Stimulated activated CD8-positive, alpha-beta memory T cell treated with anti-CD3 and anti-CD28 coated beads, Interleukin-12 subunit alpha, Interleukin-12 subunit beta, amount 100 ng/mL, for 24 hours (primary cell): ENCODE measurements at regions not wholly inside any gene's neighbourhood (a gene's known extent, or its start where the extent isn't known, plus 50 kb on each side); places are given as distances from the start of the nearest gene placed in this dataset.

ENCODE experiments used
- DNase-seq: peaks from one replicate; pipeline ENCODE4 v3.0.0-alpha.2; 2020; ENCODE audit errors: extremely low read depth

DNA sequence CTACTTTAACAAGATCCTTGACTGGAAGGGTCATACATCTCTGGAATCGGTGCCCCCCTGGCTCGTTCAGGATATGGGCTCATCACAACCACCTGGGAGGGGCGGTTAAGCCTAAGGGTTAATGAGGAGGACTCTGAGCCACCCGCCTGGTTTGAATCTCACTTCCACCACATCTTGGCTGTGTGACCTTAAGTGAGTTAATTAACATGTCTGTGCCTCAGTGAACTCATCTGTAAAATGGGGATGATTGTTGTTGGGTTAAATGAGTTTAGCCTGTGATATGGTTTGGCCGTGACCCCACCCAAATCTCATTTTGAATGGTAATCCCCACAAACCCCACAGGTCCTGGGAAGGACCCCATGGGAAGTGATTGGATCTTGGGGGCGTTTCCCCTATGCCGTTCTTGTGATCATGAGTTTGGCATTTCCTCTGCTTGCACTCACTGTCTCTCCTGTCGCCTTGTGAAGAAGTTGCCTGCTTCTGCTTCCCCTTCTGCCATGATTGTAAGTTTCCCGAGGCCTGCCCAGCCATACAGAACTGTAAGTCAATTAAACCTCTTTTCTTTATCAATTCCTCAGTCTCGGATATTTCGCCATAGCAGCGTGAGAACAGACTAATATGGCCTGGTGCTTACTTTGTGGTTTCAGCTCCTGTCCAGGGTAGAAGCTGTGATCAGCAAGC, 214.0 kb upstream of the CIBAR2 start:
- no peak for DNase-seq

DNA sequence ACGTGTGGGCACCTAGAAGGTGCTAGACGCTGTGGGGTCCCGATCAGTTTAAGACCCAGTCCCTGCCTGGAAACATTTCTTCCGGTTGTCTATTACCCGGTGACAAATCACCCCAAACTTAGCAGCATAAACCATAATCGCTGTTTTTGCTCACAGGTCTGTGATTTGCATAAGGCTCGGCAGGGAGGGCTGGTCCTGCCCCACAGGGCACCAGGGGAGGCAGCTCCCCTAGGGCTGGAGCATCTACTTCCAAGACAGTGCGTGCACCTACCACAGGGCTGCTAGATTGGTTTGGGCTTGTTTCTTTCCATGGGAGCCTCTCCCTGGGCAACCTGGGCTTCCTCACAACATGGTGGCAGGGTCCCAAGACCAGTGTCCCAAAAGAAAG, 214.5 kb upstream of the CIBAR2 start:
- no peak for DNase-seq

DNA sequence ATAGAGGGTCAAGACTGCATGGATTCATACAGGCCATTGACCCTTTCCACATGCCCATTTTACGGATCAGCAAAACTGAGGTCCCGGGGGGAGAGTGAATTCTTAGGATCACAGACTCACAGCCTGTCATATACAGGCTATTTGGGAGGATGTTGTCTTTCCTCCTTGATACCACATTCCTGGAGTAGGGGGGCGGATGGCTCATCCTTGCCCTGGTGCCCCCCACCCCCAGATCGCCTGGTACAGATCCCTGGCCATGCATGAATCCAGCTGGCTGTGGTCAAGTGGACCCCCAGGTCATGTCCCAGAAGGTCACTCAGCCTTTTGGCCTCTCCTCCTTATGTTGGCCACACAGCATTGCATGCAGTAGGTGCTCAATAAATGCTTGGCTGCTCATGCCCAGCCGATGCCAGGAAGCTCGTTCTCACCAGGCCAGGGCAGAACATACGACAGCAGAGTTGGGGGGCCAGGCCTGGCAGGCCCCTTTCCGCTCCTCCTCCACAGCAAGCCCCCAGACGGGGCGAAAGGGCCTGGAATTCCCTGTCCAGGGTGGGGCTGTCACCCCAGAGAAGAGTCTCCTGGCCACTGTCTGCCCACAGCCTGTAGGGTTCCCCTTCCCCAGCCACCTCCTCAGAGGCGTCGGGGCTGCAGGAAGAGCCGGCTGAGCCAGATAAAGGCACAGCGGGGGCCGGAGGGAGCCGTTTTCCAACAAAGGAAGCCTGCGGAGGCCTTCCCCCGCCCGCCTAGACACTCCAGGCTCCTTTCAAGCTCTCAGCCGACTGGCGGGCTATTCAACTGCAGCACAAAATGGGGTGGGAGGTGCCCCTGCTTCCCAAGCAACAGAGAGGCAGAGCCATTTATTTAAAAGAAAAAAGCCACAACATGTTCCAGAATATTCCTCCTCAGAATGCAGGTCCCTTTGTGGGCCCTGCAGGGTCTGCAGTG, 215.7 kb upstream of the CIBAR2 start:
- no peak for DNase-seq

DNA sequence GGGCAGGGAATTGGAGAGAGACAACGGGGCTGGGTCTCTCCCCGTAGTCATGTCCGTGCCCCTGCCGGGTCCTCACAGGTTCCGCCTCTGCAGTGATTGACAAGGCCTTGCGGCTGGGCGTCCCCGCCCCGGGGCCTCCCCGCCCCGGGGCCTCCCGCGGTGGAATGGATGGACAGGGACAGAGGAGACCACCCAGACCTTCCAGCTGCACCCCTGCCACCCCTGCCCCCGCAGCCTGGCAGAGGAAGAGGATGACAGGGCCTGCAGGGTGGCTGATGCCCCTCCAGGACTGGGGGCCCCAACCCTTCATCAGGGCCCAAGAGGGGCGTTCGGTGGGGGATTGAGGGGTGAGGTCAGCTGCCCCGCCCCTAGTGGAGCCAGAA, 216.4 kb upstream of the CIBAR2 start:
- DNase-seq: no peak

DNA sequence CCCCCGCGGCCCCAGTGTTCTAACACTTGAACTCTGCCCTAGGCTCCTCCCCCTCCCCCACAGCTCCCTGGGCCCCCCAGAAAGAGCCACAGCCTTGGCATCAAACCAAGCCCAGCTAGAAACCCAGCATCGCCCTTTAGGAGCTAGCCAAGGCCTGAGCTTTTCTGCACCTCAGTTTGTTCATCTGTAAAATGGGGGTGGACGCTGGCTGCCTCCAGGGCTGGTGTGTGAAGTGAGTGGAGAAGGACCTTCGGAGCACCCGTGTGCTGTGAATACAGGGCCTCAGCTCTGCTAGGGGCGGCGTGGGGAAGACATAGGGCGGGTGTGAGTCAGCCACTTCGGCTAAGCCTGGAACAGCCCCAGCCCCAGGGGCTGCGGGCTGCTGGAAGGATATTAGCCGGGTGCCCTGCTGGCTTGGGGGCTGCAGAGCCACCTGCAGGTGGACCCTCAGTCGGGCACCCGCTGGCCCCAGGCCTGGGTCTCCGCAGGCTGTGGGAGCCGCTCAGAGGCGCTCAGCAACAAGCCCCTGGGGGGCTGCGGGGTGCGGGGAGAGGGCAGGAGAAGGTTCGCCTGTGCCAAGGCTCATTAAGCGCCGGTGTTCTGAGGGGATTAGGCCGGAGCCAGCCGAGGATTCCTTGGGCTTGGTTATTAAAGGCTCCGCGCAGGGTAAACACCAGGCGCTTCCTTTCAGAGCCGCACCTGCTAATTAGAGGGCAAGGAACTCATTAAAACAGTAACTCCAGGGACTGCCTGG, 217.0 kb upstream of the CIBAR2 start:
- no peak for DNase-seq

DNA sequence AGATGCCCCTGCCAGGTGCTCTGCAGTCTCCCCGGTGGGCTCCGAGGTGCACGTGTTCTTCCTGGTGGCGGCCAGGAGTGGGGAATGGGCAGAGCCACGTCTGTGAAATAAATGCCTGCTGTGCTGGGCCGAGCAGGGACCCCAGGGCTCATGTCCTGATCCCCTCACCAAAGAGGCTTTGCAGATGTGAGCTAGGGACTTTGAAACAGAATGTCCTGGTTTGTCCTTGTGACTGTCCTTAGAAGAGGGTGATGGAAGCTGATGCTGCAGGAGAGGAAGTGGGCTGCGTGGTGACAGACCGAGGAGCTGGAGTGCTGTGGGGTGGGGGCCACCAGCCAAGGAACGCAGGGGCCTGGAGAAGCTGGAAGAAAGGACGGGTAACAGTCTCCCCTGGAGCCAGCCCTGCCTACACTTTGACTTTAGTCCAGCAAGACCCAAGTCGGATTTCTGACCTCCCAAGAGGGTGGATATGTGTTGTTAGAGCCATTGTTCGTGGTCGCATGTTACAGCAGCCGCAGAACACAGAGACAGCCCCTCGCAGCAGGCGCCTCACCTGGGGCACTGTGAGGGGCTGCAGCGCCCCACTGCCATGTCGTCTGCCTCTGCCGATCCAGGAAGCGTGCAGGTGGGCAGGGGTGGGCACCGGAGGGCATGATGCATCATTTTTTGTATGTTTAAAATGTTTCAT, 217.9 kb upstream of the CIBAR2 start:
- no peak for DNase-seq

DNA sequence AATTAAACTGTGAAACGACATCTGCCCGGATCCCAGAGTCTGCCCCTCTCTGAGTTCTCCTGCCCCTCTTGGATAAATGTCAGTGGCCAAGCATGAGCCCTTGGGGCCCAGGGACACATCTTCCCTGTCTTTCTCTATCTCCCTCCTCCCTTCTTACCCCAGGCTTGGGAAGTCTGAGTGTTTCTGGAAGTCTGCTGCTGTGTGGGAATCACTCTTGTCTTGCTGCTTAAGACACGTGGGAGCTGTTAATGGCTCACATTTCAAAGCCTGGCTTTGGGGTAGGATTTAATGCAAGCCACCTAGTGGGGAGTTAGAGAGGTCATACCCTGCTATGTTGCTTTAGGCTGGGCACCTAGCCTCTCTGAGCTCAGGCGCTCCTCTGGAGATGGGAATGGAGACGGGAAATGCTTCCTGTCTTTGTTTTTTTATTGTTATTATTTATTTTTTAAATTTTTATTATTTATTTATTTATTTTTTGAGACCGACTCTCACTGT, 218.5 kb upstream of the CIBAR2 start:
- no peak for DNase-seq

DNA sequence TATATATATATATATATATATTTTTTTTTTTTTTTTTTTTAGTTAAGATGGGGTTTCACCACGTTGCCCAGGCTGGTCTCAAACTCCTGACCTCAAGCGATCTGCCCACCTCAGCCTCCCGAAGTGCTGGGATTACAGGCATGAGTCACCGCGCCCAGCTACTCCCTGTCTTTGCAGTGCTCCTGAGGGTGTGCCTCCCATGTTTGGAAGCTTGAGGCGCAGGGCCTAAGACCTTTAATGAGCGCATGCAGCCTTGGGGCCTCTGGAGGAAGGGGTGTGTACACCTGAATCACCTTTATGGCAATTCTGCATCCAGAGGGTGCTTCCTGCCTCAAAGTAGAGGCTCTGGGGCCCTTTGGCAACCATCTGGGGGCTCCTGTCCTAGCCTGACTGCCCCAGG, 219.4 kb upstream of the CIBAR2 start:
- no peak for DNase-seq

DNA sequence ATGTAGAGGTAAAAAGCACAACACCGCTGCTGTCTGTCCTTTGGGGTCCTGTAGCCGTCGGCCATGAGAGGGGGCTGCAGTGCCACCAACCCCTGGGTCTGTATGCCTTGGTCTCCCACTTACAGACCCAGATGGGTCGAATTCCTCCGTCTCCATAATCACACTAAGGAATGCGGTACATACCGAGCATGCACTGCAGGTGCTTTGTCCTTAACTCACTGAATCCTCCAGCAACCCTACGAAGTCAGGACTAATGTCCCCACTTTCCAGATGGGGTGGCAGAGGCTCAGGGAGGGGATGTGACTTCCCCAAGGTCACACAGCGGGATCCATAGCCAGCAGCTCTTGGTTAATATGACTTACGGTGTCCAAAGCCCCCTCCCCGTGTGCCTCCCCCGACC, 219.9 kb upstream of the CIBAR2 start:
- DNase-seq: no peak

DNA sequence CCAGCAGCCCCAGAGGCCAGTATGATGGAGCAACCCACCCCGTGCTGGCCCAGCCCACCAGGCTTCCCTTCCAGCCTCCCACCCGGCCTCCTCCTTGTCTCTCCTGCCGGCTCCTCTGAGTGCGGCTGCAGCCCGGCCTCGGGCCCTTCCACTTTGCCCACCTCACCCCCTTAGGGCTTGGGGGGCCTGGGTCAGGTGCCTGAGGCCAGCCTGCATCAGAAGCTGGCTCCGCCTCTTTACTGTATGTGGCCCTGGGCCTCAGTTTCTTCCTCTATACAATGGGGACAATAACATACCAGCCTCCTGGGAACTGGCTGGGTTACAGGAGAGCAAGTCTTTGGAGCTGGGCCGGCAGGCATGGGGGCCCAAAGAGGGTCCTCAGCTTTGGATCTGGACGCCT, 221.1 kb upstream of the CIBAR2 start:
- no peak for DNase-seq

DNA sequence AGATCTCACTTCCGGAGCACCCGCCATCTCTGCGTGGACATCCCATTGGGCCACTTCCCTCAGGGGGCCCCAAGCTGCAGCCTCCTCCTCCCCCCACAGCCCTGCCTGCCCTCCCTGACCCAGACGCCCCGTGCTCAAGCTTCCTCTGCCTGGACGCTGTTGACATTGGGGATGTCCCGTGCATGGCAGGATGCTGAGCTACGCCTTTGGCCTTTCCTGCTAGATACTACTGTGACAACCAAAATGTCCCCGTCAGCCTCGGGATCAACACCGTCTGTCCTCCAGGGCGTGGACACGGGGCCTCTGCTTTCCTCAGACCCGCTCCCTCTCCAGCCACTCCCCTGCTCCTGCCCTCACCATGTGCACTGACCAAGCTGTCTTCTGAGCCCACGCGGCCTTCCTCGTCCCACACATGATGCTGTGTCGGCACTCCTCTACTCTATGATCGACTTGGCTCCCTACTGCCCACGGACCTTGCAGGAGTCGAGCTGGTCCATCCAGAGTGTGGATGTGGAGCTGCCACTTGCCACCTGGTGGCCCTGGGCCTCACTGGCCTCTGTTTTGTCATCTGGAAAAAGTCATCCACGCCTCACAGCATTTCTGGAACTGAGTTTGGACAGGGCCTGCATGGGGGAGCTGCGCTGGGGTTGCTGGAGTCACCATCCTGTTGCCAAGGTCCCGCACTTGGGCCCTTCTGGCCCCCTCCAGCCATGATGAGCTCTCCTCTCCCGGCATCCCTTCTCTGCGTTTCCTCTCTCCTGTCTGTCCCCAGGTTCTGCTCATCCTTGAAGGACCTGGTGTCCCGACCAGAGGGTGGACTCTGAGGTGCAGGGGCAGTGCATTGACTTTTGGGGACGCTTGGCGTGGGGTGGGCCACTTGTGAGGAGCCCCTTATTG, 221.7 kb upstream of the CIBAR2 start:
- DNase-seq: no peak

DNA sequence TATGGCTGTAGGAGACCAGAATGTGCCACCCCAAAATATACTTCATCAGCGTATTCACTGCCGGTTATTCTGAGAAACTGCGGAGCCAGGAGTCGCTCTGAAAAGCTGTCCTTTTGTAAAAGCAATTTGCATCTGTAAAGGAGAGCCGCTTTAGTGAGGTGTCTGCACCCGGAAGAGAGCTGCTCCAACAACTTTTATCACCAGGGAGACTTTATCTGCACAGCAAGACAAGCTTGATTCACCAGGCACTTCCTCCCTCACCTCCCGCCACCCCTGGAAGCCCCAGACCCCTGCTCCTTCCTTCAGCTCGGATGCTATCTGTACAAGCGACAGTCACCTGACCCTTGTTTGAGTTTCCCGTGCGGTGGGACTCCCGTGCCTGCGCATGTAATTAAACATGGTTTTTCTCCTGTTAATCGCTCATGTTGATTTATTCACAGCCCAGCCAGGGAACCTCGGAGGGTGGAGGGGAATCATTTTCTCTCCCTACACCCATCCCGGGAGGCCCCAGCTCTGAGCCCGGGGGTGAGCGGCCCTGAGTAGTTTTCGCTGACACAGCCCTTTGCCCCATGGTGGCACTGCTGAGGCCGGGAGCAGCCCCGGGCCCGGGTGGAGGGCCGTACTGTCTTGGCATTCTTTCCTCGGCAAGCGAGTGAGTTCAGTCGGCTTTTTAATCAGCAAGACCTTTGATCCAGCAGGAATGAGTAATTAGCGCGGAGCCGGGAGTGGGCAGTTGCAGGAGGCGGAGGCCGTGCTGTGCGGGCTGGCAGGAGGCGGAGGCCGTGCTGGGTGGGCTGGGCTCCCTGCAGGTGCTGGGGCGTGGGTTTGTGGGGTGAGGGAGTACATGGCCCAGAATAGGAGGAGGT, 222.7 kb upstream of the CIBAR2 start:
- no peak for DNase-seq

DNA sequence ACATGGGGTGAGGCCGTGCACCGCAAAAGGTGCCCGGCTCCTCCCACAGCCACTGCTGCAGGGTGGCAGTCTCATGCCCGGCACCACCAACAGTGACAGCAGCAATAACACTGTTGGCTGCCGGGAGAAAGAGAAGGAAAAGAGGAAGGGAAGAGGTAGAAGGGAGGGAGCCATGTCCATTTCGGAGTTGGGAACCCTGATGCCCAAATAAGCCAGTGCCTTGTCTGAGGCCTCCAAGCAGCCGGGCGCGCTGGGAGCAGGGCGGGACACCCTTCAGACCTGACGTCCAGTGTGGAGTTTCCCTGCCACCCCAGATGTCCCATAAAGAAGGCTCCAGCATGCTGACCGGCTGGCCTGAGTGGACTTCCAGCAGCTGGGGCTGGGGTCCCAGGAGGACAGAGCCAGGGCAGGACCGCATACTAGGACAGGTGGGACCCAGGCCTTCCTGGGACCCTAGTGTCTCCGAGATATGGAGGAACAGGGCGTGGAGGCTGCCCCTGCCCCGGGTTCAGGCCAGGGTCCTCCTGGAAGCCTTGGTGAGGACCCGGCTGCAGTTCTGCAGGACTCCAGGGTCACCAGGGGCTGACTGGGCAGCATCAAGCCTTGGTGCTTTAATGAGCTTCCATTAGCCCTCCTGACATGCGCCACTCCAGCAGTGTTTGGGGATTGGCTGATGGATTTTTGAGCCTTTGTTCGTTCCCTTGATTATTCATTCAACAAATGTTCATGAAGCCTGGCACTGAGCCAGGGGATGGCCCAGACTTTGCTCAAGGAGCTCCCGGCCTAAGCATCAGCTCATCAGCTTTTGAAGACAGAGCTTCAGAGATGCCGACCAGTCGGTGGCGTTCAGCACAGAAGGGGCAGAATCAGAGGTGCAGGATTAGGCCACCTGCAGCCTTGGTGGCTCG, 223.6 kb upstream of the CIBAR2 start:
- DNase-seq: no peak

DNA sequence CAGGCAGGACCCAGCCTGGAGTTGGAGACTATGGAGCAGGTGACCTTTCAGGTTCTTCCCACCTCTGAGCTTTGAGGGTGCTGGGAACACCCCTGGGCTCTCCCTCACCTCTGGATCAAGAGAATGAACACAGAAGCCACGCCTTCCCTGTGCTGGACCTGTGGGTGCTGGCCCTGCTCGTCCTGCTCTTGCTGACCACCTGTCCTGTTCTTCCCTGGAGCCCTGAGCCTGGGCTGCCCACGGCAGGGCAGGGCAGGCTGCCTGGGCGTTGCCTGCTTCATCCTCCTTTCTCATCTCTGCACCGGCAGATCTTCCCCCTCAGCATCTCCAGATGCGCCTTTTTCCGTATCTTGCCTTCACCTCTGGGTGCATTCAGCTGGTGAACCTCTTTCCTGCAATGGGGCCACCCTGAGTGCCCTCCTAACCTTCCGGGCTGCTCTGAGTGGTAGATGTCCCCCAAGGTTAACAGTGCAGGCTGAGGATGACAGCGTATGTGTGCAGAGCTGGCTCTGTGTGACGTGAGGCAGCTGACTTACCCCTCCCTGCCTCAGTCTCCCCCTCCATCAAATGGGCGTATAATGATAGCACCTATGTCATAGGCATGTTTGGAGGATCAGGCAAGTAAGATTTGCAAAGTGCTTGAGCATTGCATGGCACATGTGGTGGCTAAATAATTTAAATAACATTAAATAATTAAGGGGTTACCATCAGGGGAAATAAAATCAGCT, 225.8 kb upstream of the CIBAR2 start:
- no peak for DNase-seq

DNA sequence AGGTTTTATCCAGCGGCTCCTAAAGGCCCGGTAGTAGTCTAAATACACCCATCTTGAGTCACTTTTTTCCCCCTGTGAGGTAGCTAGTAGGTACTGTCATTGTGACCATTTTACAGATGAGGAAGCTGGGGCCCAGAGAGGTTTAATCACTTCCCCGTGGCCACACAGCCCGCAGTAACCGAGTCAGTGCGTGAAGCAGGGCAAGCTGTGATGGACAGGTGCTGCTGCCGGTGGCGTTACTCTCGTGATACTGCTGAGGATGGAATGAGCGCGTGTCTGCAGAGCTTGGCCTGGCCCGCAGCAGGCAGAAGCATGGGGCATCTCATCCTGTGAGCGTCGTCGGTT, 226.3 kb upstream of the CIBAR2 start:
- DNase-seq: no peak

DNA sequence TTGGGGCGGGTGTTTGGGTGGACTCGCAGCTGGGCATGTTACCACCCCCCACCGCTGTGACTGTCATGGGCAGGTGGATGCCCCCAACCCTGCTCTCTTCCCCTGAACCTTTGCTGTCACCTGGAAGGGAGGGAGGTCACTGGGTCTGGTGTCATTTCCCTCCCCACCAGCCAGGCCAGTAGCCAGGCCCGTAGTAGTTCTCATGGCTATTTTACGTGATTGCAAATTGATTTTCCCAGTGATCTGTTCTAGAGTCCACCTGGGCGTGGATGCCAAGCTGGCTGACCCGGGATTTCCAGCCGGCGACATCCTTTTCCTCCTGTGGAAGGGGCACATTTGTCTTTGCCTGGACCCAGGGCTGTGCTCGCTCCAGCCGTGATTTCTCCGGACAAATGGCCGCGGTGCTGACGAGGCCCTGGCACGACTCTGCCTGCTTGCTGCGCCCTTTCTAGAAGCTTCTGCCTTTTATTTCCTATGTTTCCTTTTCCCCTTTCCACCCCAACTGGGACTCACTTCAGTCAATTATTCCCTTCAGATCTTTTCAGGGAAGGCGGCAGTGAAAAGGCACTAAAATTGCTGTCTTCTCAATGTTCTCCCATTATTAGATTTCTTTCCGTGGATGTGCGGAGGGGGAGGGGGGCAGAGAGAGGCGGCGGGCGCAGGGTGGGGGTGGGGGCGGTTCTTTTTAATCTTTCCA, 226.9 kb upstream of the CIBAR2 start:
- DNase-seq: no peak

DNA sequence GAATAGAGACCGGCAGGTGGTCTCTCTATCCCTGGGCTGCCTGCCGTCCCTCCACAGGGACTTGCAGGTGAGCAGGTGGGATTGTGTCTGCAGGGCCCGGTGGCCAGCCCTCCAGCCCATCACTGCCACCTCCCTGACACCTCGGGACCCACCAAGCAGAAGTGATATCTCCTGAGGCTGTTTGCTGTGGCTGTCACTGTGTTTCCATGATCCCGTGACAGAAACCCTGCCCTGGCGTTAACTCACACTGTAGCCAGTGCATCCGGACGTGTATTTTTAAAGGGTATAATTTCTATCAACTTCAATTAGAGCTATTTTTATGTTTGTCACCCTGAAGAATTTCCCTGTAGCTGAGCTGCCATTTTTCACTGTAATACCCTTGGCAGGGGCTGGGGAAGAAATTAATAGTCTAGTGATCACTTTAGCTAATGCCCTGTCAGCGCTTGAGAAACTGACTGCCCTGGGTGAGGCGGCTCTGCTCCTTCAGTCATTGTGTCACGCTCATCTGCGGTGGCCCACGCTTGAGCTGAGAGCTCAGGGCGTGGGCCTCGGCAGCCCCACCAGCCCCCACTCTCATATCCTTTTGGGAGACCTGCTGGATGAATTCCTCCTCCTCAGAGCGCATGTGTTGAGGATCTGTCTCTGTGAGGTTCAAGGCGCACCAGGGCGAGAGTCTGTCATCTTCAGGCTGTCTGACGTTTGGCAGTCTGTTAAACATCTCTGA, 229.9 kb upstream of the CIBAR2 start:
- DNase-seq: no peak
